Large intestine (tissue), 3 donors: ENCODE measurements at regions not wholly inside any gene's neighbourhood (a gene's known extent, or its start where the extent isn't known, plus 50 kb on each side); places are given as distances from the start of the nearest gene placed in this dataset.
A peak's percentile ranks its signal among the peaks of the same experiment; 100 is the strongest.

ENCODE experiments used
- DNase-seq, 2 donors: peaks; one replicate each; pipeline versions ENCODE4 v3.0.0 to v3.0.0-alpha.2; 2013
- H3K27ac ChIP-seq: one replicate; pipeline ENCODE4 v1.5.1; 2013; ENCODE audit warnings: low read length
- H3K27me3 ChIP-seq: 2 replicates; pipeline ENCODE4 v1.6.1; 2013; ENCODE audit warnings: low read length; ENCODE audit not compliant: control insufficient read depth, insufficient read depth
- H3K36me3 ChIP-seq: 2 replicates; pipeline ENCODE4 v1.6.1; 2013; ENCODE audit warnings: low read length; ENCODE audit not compliant: control insufficient read depth, insufficient read depth
- H3K4me1 ChIP-seq: one replicate; pipeline ENCODE4 v1.6.1; 2013; ENCODE audit warnings: low read length; ENCODE audit not compliant: control insufficient read depth, insufficient read depth
- H3K4me3 ChIP-seq: one replicate; pipeline ENCODE4 v1.5.1; 2013; ENCODE audit warnings: low read length
- H3K9me3 ChIP-seq: one replicate; pipeline ENCODE4 v1.6.1; 2013; ENCODE audit warnings: mild to moderate bottlenecking, low read depth, low read length, moderate library complexity; ENCODE audit not compliant: control insufficient read depth
- WGBS: methylation state at CpG from one replicate; pipeline ENCODE4 v1.1.5; 2013; ENCODE audit warnings: low lambda C conversion rate; ENCODE audit not compliant: insufficient coverage; 5-methylcytosine and 5-hydroxymethylcytosine counted together

DNA sequence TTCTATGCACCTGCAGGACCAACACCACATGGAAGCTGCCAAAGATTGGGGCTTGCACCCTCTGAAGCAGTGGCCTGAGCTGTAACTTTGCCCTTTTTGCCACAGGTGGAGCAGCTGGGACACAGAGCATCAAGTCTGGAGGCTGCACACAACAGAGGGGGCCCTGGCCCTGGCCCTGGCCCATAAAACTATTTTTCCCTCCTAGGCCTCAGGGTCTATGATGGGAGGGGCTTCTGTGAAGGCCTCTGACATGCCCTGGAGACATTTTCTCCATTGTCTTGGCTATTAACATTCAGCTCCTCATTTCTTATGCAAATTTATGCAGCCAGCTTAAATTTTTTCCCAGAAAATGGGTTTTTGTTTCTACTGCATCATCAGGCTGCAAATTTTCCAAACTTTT lies 335.5 kb downstream of the ARPP21 start:
- Histone ChIP-seq H3K4me1 (no peaks in the 10 kb centered on the region), H3K36me3 (no peaks in the 10 kb centered on the region), H3K4me3 (no peak overlapping the region), H3K27me3 (no peaks in the 10 kb centered on the region), H3K27ac (no peak overlapping the region), H3K9me3 (no peaks in the 10 kb centered on the region)
- DNase-seq = no peak

DNA sequence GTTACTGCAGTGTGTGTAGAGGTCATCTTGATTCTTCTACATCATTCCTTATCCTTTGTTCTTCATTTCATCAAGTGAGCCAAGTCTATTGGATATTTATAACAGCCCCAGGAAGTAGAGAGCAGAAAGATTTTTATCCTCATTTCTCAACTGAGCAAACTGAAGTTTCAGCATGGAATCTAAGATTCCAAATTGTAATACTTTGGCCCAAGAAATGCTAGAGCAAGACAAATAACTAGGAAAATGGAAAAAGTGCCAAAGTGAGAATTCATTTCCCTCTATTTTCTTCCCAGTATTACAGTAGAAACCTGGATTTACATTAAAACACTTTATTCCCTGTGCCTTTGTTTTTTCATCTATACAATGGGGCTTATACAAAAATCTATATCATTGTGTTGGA lies 346.8 kb downstream of the ARPP21 start:
- no peaks in the 10 kb centered on the region for H3K9me3 ChIP-seq
- no peak for DNase-seq
- no peaks in the 10 kb centered on the region for H3K4me1 ChIP-seq
- no peaks in the 10 kb centered on the region for H3K27me3 ChIP-seq
- H3K27ac ChIP-seq = no peak overlapping the region
- H3K4me3 ChIP-seq = no peak overlapping the region
- no peaks in the 10 kb centered on the region for H3K36me3 ChIP-seq

DNA sequence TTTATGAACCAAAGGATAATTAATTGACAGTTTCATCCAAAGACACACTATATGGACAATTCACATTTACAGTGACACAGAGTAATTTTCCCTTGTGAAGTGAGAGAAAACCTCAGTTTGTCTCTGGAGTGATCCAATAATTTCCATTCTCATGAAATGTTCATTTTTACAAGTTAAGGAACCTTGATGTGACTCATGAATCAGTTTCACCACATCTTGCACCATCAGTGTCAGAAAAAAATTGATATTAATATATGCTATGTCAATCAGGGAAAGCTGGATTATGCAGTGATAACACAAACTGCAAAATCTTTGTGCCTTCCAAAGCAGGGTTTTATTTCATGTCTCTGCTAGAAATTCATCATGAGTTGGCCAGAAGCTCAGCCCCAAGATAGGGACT lies 348.1 kb downstream of the ARPP21 start:
- Histone ChIP-seq H3K9me3 (no peaks in the 10 kb centered on the region), H3K4me1 (no peaks in the 10 kb centered on the region), H3K36me3 (no peaks in the 10 kb centered on the region), H3K27me3 (no peaks in the 10 kb centered on the region), H3K4me3 (no peak overlapping the region), H3K27ac (no peak overlapping the region)
- DNase-seq = no peak

- Histone ChIP-seq H3K4me3 (no peak overlapping the region), H3K27me3 (no peaks in the 10 kb centered on the region), H3K36me3 (no peaks in the 10 kb centered on the region), H3K9me3 (no peaks in the 10 kb centered on the region), H3K4me1 (no peaks in the 10 kb centered on the region), H3K27ac (no peak overlapping the region)
- no CpG with 5 or more reads among the region's 2 CpGs for WGBS
- no peak for DNase-seq
These were observed 352.7 kb downstream of the ARPP21 start for GRCh38 chr3:35992041-35992440.

- no peak overlapping the region for H3K27ac ChIP-seq
- no peaks in the 10 kb centered on the region for H3K36me3 ChIP-seq
- 100% methylated on average over 1 of the region's 2 CpGs for WGBS
- no peaks in the 10 kb centered on the region for H3K9me3 ChIP-seq
- H3K4me1 ChIP-seq = no peaks in the 10 kb centered on the region
- no peak for DNase-seq
- no peak overlapping the region for H3K4me3 ChIP-seq
- no peaks in the 10 kb centered on the region for H3K27me3 ChIP-seq
These were observed 368.5 kb upstream of the STAC start for GRCh38 chr3:36011791-36012190.

GRCh38 chr3:36013425-36013824 lies 366.9 kb upstream of the STAC start:
- H3K4me3 ChIP-seq = no peak overlapping the region
- no peaks in the 10 kb centered on the region for H3K9me3 ChIP-seq
- no peaks in the 10 kb centered on the region for H3K4me1 ChIP-seq
- WGBS = 50% methylated on average over 1 of the region's 1 CpG
- H3K27me3 ChIP-seq = no peaks in the 10 kb centered on the region
- DNase-seq = no peak
- H3K36me3 ChIP-seq = no peaks in the 10 kb centered on the region
- no peak overlapping the region for H3K27ac ChIP-seq

DNA sequence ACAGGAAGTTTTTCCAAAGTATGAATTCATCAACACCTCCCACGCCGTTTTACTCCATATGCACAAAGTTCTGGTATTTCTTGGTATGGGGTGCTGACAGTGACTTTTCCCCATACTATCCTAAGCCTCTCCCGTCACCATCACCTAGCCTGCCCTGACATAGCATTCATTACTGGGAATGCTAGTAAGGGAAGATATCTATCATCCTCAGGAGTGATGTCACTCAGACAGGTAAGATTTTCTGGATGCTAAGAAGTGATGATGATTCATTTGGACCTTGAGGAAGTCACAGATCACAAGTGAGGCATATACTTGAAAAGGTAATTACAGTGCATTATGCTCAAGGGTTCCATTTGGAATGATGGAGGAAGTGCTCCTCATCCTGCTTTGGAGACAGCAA lies 355.1 kb upstream of the STAC start:
- WGBS = no CpG with 5 or more reads among the region's 3 CpGs
- no peaks in the 10 kb centered on the region for H3K9me3 ChIP-seq
- DNase-seq = no peak

GRCh38 chr3:36032180-36033047 lies 347.9 kb upstream of the STAC start:
- Histone ChIP-seq H3K4me1 (no peaks in the 10 kb centered on the region), H3K27ac (no peak overlapping the region), H3K36me3 (no peaks in the 10 kb centered on the region), H3K4me3 (no peak overlapping the region), H3K27me3 (no peaks in the 10 kb centered on the region), H3K9me3 (no peaks in the 10 kb centered on the region)
- 90% methylated on average over 2 of the region's 6 CpGs for WGBS
- peak in 1 of 2 donors; percentile 5 for DNase-seq

More for the DNA sequence above, 355.1 kb upstream of the STAC start:
- H3K36me3 ChIP-seq = no peaks in the 10 kb centered on the region
- H3K4me3 ChIP-seq = no peak overlapping the region
- H3K27me3 ChIP-seq = no peaks in the 10 kb centered on the region
- no peaks in the 10 kb centered on the region for H3K4me1 ChIP-seq
- H3K27ac ChIP-seq = no peak overlapping the region

GRCh38 chr3:36058404-36059030 lies 321.8 kb upstream of the STAC start:
- H3K4me1 ChIP-seq = no peaks in the 10 kb centered on the region
- no peaks in the 10 kb centered on the region for H3K27me3 ChIP-seq
- H3K27ac ChIP-seq = no peak overlapping the region
- no peak overlapping the region for H3K4me3 ChIP-seq
- H3K9me3 ChIP-seq = no peaks in the 10 kb centered on the region
- DNase-seq = no peak
- no peaks in the 10 kb centered on the region for H3K36me3 ChIP-seq

- Histone ChIP-seq H3K9me3 (no peaks in the 10 kb centered on the region), H3K4me3 (no peak overlapping the region), H3K36me3 (no peaks in the 10 kb centered on the region), H3K4me1 (no peaks in the 10 kb centered on the region), H3K27ac (no peak overlapping the region), H3K27me3 (no peaks in the 10 kb centered on the region)
- WGBS = 40% methylated on average over 1 of the region's 5 CpGs
- DNase-seq = no peak
These were observed 319.4 kb upstream of the STAC start for GRCh38 chr3:36060950-36061349.

GRCh38 chr3:36063992-36064391 lies 316.3 kb upstream of the STAC start:
- WGBS = 94% methylated on average over 2 of the region's 2 CpGs
- Histone ChIP-seq H3K27ac (no peak overlapping the region), H3K4me3 (no peak overlapping the region), H3K4me1 (no peaks in the 10 kb centered on the region), H3K27me3 (no peaks in the 10 kb centered on the region), H3K9me3 (no peaks in the 10 kb centered on the region), H3K36me3 (no peaks in the 10 kb centered on the region)
- DNase-seq = no peak
